HG02970 (cell line): ENCODE measurements at regions not wholly inside any gene's neighbourhood (a gene's known extent, or its start where the extent isn't known, plus 50 kb on each side); places are given as distances from the start of the nearest gene placed in this dataset.

Experiments
- ATAC-seq: cut with Tn5 transposase; IDR thresholded peaks from one replicate; pipeline ENCODE4 v1.9.1; 2021; ENCODE audit warnings: mild to moderate bottlenecking, moderate library complexity, moderate number of reproducible peaks; ENCODE audit not compliant: unreplicated experiment, low FRiP score

GRCh38 chr5:124445070-124445619 is 301.3 kb downstream of the ZNF608 start:
- ATAC-seq: no peak

- peak; percentile 99 for ATAC-seq
These were observed 302.2 kb downstream of the ZNF608 start for GRCh38 chr5:124444147-124444775.

- no peak for ATAC-seq
These were observed 306.0 kb downstream of the ZNF608 start for GRCh38 chr5:124440471-124440870.

- ATAC-seq: no peak
These were observed 306.8 kb downstream of the ZNF608 start for GRCh38 chr5:124439609-124440008.

GRCh38 chr5:124438903-124439281 is 307.5 kb downstream of the ZNF608 start:
- no peak for ATAC-seq

GRCh38 chr5:124438026-124438902 is 308.2 kb downstream of the ZNF608 start:
- no peak for ATAC-seq

- ATAC-seq: no peak
These were observed 310.1 kb downstream of the ZNF608 start for GRCh38 chr5:124436294-124436693.

- ATAC-seq: no peak
These were observed 313.3 kb downstream of the ZNF608 start for GRCh38 chr5:124433170-124433569.

GRCh38 chr5:124421584-124421983 is 324.9 kb downstream of the ZNF608 start:
- ATAC-seq: no peak

GRCh38 chr5:124420952-124421351 is 325.5 kb downstream of the ZNF608 start:
- ATAC-seq: no peak

- no peak for ATAC-seq
These were observed 326.9 kb downstream of the ZNF608 start for GRCh38 chr5:124419531-124419930.

GRCh38 chr5:124418390-124418789 is 328.0 kb downstream of the ZNF608 start:
- ATAC-seq: no peak

- no peak for ATAC-seq
These were observed 329.2 kb downstream of the ZNF608 start for GRCh38 chr5:124417196-124417595.

- no peak for ATAC-seq
These were observed 329.8 kb downstream of the ZNF608 start for GRCh38 chr5:124416627-124417026.

GRCh38 chr5:124414973-124415372 is 331.5 kb downstream of the ZNF608 start:
- no peak for ATAC-seq

- peak; percentile 82 for ATAC-seq
These were observed 335.6 kb downstream of the ZNF608 start for GRCh38 chr5:124410539-124411488.

GRCh38 chr5:124408738-124409453 is 337.5 kb downstream of the ZNF608 start:
- no peak for ATAC-seq

- no peak for ATAC-seq
These were observed 341.6 kb downstream of the ZNF608 start for GRCh38 chr5:124404796-124405195.

- ATAC-seq: no peak
These were observed 343.2 kb downstream of the ZNF608 start for GRCh38 chr5:124403281-124403680.

GRCh38 chr5:124402144-124402581 is 344.3 kb downstream of the ZNF608 start:
- ATAC-seq: no peak
